Suprapubic skin (tissue), 4 donors: ENCODE measurements at regions not wholly inside any gene's neighbourhood (a gene's known extent, or its start where the extent isn't known, plus 50 kb on each side); places are given as distances from the start of the nearest gene placed in this dataset.

Experiments used
- EP300 ChIP-seq: sonication (generic); formaldehyde crosslinking; IDR thresholded peaks from one replicate; pipeline ENCODE4 v1.6.1; 2017; ENCODE audit warnings: antibody characterized with exemption
- POLR2A ChIP-seq, 2 donors: fragments of 450-650 bp; IDR thresholded peaks; one replicate each; pipeline ENCODE4 v1.6.1; 2017; ENCODE audit warnings: antibody characterized with exemption in 2 of 2, mild to moderate bottlenecking in 2 of 2, moderate library complexity in 2 of 2
- POLR2AphosphoS5 ChIP-seq, 3 donors: sonication (generic); formaldehyde crosslinking; IDR thresholded peaks; one replicate each; pipeline ENCODE4 v1.6.1; 2017; ENCODE audit warnings: antibody characterized with exemption in 3 of 3
- TF ChIP-seq, protein P1 (sequence below), 2 donors: fragments of 200-600 bp in 1 of 2; fragments of 450-650 bp in 1 of 2; sonication (generic) in 1 of 2; IDR thresholded peaks; one replicate each; pipeline ENCODE4 v1.5.1; 2016 to 2019; ENCODE audit warnings: antibody characterized with exemption in 2 of 2, mild to moderate bottlenecking in 1 of 2, moderate library complexity in 1 of 2

DNA sequence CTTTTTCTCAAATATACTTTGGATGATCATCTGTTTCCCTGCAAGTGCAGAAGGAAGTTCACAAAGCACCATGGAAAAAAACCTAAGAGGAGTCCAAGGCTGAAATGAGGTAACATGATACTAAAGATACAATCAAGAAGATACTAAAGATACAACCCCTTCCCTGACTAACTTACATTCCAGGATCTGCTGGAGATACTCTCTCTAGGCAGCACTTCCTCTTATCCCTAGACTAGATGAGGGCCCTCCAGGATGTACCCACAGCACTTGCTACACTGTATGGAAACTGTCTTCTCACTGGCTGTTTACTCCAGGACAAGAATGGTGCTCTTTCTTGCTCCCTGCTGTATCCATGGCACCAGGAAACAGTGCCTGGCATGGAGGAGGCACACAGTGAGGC is 116.4 kb upstream of the NFE2L3 start:
- TF ChIP-seq, protein P1, sequence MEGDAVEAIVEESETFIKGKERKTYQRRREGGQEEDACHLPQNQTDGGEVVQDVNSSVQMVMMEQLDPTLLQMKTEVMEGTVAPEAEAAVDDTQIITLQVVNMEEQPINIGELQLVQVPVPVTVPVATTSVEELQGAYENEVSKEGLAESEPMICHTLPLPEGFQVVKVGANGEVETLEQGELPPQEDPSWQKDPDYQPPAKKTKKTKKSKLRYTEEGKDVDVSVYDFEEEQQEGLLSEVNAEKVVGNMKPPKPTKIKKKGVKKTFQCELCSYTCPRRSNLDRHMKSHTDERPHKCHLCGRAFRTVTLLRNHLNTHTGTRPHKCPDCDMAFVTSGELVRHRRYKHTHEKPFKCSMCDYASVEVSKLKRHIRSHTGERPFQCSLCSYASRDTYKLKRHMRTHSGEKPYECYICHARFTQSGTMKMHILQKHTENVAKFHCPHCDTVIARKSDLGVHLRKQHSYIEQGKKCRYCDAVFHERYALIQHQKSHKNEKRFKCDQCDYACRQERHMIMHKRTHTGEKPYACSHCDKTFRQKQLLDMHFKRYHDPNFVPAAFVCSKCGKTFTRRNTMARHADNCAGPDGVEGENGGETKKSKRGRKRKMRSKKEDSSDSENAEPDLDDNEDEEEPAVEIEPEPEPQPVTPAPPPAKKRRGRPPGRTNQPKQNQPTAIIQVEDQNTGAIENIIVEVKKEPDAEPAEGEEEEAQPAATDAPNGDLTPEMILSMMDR (IDR thresholded peaks at IDR 0.05) = no peak
- TF ChIP-seq POLR2A (IDR thresholded peaks at IDR 0.05) (no peak), EP300 (no peak), POLR2AphosphoS5 (IDR thresholded peaks at IDR 0.05) (no peak)
